HS-5 (cell line): ENCODE measurements at regions not wholly inside any gene's neighbourhood (a gene's known extent, or its start where the extent isn't known, plus 50 kb on each side); places are given as distances from the start of the nearest gene placed in this dataset.

Source experiments
- DNase-seq: peaks from one replicate; pipeline ENCODE4 v3.0.0-alpha.2; 2012; ENCODE audit warnings: low read depth

GRCh38 chr18:34594266-34594665 lies 115.8 kb upstream of the DTNA start:
- no peak for DNase-seq

DNA sequence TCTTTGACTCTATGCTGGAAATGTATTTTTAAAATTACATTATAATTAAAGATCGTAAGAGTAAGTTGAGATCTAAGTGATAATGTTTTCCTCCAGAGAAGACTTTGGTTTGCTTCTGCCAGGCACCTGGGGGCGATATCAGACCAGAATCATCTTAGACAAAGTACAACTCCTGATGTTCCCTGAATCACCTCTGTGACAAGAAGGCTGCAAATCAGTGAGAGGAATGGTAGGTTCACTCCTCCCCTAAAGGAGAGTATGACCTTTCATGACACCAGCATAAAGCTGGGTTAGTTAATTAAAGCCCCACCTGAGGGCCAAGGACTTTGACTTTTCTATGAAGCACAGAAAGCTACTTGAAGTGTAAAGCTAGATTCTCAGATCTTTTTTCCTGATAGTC lies 114.4 kb upstream of the DTNA start:
- no peak for DNase-seq

DNA sequence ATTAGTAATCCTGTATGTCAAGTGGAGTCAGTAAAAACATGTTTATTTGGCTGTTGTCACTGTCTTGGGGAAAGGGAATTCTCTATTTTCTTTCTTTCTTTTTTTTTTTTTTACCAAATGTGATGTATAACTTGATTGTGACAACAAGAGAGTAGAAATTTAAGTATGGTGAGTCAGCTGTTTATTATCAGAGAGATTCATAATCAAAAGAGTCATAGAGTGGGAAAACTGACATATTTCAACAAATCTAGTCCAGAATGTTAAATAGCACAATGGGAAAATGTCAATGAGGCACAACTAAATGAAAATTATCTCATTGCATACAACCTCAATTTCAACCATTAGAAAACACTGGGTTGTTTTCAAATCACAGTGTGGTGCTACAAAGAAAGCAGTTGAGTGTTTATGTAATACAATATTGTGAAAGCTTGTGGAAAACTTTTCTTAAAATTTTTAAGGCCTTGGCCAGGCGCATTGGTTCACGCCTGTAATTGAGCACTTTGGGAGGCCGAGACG lies 111.9 kb upstream of the DTNA start:
- DNase-seq = no peak

DNA sequence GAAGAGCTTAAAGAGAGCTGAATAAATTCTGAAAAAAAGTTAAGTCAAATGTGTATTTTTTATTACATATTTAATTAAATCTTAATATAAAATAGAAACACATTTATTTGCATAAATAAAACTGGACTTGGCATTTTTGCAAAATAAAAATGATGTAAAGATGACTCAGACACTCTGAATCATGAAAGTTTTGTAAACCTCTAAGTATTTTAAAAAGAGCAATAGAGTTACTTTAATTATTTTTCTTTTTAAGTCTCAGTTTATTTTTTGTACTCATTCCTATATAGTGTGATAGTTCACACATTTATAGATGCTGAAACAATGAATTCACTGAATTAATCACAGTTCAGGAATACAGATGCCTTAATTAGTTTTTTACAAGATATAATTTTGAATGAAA lies 109.9 kb upstream of the DTNA start:
- no peak for DNase-seq

GRCh38 chr18:34600874-34601656 lies 109.0 kb upstream of the DTNA start:
- DNase-seq = no peak

- DNase-seq = no peak
Observed at GRCh38 chr18:34604591-34604990, 105.5 kb upstream of the DTNA start.

DNA sequence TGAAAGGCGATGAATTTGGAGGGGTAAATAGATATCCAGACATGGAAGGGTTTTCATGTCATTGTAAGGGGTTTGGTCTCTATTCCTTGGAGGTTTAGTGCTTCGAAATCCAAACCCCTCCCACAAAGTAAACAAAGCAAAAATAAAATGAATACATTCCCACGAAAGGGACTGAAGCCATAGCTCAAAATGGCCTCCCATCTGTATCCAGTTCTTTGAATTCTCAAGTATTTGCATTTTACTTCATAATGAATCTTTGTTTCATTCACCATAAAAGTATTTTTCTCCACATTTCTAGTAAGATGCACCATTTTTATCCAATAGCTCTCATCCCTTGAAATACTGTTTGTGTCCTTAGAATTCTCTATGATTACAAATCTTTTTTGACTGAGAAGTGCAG lies 103.2 kb upstream of the DTNA start:
- DNase-seq = no peak

- no peak for DNase-seq
Observed at GRCh38 chr18:34608064-34608463, 102.0 kb upstream of the DTNA start.

DNA sequence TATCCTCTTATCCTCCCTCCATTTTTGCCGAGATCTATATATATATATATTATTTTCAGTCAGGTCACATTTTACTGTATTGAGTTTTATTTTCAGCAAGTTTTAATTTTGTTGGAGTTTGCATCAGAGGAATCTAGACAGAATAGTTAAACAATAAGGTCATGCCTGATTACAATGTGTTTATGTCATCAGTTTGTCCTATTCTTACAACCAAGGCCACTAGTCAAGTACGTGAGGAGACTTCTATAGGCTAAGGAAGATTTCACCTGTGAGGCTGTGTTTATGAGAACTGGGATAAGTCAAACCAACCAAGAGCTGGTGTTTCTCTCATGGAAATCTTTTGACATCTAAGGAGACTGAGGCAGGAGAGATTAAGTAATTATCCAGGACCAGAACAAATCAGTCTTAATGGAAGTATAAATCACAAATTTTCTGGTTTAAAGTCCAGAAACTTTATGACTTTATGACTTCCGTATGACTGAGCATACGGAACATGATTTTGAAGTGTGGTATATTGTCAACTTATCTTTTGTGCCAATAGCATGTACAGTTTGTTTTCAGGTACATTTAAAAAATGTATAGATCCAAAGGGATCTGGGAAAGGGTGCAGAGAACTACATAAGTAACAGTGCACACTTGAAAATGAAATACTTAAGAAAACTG lies 100.0 kb upstream of the DTNA start:
- no peak for DNase-seq

DNA sequence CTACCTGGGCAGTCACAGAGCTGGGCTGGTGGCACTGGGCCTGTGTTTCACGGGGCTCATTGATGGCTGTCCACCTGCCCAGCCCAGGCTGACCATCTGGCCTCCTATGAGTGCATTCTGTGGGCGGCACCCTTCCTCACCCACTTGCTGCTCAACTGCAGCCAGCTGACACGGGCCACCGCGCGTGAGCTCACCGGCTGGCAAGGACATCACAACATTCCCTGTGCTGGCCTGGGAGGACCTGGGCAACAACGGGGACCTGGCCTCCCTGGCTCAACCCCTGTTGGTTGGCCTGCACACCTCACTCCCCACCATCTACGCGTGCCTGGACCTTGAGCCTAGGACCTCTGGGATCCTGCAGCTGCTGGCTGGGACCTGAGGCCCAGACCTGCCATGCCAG lies 98.2 kb upstream of the DTNA start:
- no peak for DNase-seq

GRCh38 chr18:34620258-34620861 lies 89.7 kb upstream of the DTNA start:
- no peak for DNase-seq

DNA sequence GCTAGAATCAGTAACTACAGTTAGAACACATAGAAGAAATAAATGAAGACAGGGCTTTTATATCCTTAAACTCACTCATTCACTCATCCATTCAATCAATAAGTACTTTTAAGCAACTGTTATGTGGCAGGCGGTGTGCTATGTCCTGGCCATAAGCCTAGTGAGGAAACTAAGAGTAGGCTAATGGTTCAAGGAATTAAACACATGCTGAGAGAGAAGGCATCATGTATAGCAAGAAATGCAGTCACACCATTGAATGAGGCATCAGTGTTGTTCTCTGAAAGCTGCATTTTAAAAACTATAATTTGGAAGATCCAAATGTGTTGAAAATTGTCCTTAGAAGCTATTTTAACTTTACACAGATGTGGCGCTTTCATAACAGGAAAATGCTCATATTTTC lies 86.5 kb upstream of the DTNA start:
- no peak for DNase-seq

GRCh38 chr18:34624551-34624950 lies 85.5 kb upstream of the DTNA start:
- DNase-seq = no peak

DNA sequence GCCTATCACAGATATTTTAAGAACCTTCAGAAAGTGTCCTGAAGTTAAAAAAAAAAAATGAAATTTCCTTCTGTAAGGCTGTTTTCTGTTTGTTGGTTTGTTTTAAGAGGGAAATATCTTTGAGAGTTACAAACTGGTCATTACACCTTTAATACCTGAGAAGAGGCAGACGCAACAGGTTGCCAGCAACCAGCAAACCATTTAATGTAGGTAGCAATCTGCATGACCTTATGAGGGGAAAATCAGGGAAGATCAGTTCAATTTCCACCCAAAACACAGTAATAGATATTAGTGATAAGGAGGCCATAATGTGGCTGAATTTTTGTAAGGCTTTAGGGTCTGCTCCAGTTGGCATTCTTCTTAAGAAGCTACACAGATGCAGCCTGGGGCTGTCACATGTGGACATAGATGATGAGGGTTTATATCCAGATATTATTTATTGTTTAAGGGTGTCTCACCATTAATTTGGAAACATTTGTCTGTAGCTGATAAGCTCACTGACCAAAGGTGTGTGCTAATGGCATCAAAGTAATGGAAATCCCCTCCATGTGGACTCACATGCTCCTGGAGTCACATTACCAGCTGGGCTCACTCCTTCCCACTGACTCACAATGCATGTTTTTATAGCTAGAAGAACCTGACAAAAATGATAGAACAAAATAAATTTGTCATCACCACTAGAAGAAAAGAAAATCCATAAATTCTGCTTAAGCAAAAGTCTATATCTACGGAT lies 83.5 kb upstream of the DTNA start:
- DNase-seq = no peak

DNA sequence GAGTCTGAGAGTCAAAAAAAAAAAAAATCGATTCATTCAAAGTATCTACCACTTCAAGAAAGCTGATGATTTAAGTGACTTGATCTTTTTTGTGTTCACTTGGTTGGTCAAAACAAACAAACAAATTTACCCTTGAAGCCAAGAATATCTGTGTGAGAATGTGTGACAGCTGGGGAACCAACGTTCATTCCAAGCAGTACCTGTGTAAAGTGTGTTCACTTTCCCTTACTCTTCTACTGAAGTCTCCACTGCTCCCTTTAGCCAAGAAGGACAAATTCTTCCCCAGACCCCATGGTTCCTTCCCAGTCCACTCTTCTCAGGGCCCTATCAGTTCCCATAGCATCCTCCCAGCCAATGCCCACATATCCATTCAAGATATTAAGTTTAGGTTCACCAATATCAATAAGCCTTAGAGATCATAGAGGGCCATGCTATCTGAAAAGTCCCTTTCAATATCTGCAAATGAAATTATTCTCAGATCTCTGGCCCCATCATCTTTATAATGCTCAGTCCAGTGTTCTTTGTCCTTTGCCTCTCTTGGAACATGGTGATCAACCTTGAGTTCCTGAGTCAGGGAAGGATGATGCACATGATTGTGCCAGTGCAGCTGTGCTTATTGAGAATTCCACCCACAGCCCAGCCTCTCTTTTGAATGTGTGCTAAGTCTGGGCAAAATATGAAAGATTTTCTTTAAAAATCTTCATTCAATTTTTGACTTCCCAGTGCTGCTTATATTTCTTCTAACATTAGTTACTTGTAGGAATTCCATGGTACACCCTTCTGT lies 82.8 kb upstream of the DTNA start:
- no peak for DNase-seq

DNA sequence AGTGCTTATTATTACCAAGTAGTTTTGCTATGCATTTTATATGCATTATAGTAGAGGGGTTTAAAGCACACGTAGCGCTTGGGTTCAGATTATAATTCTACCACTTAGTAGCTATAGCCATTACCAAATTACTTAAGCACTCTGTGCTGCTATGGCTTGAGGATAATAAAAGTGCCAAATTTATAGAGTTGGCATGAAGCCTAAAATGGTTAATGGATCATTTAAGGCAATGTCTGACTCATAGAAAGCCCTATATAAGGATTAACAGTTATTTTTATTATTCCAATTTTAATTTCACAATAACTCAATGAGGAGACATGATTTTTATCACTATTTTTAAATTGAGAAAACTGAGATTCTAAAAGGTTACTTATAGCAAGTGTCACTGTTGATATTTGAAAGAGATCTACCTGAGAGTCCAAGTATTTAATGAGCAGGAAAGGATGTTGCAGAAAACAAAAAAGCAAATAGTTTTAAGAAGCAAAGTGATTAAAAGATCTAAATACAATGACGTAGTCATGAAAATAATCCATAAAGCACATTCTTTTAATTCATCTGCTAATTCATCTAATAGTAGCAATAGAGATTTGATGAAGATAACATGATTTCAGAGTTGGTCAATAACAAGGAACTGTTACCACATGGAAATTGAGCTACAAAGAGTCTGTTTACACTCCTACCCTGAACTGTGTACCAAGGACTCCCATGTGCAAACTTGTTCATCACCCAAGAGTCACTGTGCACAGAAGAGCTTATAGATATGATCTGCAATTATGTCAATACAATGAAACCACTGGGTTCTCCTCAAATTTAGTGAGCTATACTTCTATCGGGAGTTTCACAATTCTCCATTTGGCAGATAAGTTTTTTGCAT lies 78.8 kb upstream of the DTNA start:
- no peak for DNase-seq

GRCh38 chr18:34632321-34632720 lies 77.8 kb upstream of the DTNA start:
- no peak for DNase-seq

DNA sequence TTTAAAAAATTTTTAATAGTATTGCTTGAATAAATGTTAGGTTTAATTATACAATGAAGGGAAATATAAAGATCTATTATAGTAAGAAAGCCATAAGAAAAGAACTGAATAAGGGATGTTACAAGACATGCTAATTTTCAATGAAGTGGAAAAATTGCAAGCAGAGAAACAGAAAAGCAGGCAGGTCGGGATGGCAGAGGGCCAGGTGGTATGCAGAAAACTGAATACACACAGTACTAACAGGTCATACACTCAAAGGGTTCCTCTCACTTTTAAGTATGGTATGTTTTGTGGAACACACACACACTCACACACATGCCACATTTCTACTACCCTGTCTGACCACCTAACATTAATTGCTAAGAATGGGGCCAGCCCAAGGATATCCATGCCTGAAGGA lies 76.7 kb upstream of the DTNA start:
- no peak for DNase-seq

- DNase-seq = no peak
Observed at GRCh38 chr18:34637094-34637801, 72.8 kb upstream of the DTNA start.

DNA sequence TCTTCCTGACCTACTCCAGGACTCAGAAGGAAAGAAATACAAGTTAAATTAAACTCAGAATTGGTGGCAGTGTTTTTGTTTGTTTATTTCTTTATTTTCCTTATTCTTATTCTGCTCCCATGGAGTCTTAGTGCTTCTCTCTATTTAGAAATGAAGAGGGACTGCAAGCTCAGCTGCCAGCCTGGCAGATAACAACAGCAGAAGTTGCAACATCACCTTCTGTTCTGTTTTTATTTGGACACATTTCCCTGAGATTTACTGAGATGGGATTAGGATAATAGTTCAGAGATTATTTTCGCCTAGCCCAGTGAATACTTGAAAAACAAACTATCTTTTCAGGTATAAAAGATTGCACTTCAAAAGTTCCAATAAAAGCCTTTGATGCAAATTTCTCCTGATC lies 70.4 kb upstream of the DTNA start:
- DNase-seq = no peak
